Testis (tissue), 2 donors: ENCODE measurements at regions not wholly inside any gene's neighbourhood (a gene's known extent, or its start where the extent isn't known, plus 50 kb on each side); places are given as distances from the start of the nearest gene placed in this dataset.

ENCODE experiments used
- CTCF ChIP-seq, 3 experiments: fragments of 450-650 bp in 2 of 3; fragments of 200-600 bp in 1 of 3; sonication (generic) in 1 of 3; IDR thresholded peaks; one replicate each; pipeline ENCODE4 v1.5.1; 2016 to 2019; ENCODE audit warnings: antibody characterized with exemption in 3 of 3, mild to moderate bottlenecking in 2 of 3, moderate library complexity in 1 of 3
- POLR2A ChIP-seq: fragments of 450-650 bp; IDR thresholded peaks from one replicate; pipeline ENCODE4 v1.6.1; 2017; ENCODE audit warnings: antibody characterized with exemption, mild to moderate bottlenecking, moderate library complexity

GRCh38 chr3:170813266-170813665, 56.7 kb downstream of the RPL22L1 start:
- TF ChIP-seq CTCF (IDR thresholded peaks at IDR 0.05) (no peak), POLR2A (no peak)
